Neural cell (in vitro differentiated cells): ENCODE measurements at regions not wholly inside any gene's neighbourhood (a gene's known extent, or its start where the extent isn't known, plus 50 kb on each side); places are given as distances from the start of the nearest gene placed in this dataset.

ENCODE experiments used
- EP300 ChIP-seq: fragments of 450-650 bp; conservative IDR thresholded peaks from 2 replicates; pipeline ENCODE4 v1.6.1; 2014; ENCODE audit warnings: antibody characterized with exemption, mild to moderate bottlenecking, moderate library complexity; ENCODE audit not compliant: poor library complexity, severe bottlenecking
- EZH2 ChIP-seq: fragments of 200-600, 300-800 bp; shearing (Covaris generic), sonication (generic); IDR thresholded peaks from 2 replicates; pipeline ENCODE4 v1.6.1; 2014; ENCODE audit warnings: antibody characterized with exemption, low read length, borderline replicate concordance, mild to moderate bottlenecking; ENCODE audit not compliant: insufficient read depth, poor library complexity, severe bottlenecking
- MXI1 ChIP-seq: fragments of 450-650 bp; conservative IDR thresholded peaks from 2 replicates; pipeline ENCODE4 v1.6.1; 2014; ENCODE audit warnings: antibody characterized with exemption, mild to moderate bottlenecking; ENCODE audit not compliant: poor library complexity, severe bottlenecking
- POLR2AphosphoS5 ChIP-seq: IDR thresholded peaks from 2 replicates; pipeline ENCODE4 v1.6.1; 2012
- RAD21 ChIP-seq: fragments of 450-650 bp; conservative IDR thresholded peaks from 2 replicates; pipeline ENCODE4 v1.6.1; 2014; ENCODE audit warnings: antibody characterized with exemption, mild to moderate bottlenecking, moderate library complexity
- REST ChIP-seq: IDR thresholded peaks from 2 replicates; pipeline ENCODE4 v1.6.1; 2012; ENCODE audit warnings: borderline replicate concordance
- TAF1 ChIP-seq: IDR thresholded peaks from 2 replicates; pipeline ENCODE4 v1.6.1; 2012; ENCODE audit warnings: low read depth
- TF ChIP-seq, protein P1 (sequence below): fragments of 450-650 bp; IDR thresholded peaks from 2 replicates; pipeline ENCODE4 v1.5.1; 2014; ENCODE audit warnings: antibody characterized with exemption, mild to moderate bottlenecking, moderate library complexity; ENCODE audit not compliant: poor library complexity, severe bottlenecking

DNA sequence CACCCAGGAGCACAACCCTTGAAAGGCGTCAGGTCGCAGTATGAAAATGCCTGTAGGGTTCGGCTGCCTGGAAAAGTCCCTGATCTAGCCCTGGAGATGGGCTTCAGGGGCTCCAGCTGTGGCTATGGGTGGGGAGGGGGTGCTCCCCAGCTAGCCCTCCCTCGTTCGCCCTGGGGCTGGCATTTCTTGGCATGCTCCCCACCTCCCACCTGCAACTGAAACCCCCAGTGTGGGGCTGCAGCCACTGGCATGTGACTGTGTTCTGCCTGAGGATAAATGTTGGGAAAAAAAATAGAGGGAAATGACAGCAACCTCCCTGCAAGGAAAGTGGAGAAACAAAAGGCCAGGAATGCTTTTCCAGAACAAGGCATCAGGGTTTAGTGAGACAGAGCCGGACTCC is 109.2 kb downstream of the COPS8 start:
- no peak for TF ChIP-seq POLR2AphosphoS5
- TF ChIP-seq, protein P1, sequence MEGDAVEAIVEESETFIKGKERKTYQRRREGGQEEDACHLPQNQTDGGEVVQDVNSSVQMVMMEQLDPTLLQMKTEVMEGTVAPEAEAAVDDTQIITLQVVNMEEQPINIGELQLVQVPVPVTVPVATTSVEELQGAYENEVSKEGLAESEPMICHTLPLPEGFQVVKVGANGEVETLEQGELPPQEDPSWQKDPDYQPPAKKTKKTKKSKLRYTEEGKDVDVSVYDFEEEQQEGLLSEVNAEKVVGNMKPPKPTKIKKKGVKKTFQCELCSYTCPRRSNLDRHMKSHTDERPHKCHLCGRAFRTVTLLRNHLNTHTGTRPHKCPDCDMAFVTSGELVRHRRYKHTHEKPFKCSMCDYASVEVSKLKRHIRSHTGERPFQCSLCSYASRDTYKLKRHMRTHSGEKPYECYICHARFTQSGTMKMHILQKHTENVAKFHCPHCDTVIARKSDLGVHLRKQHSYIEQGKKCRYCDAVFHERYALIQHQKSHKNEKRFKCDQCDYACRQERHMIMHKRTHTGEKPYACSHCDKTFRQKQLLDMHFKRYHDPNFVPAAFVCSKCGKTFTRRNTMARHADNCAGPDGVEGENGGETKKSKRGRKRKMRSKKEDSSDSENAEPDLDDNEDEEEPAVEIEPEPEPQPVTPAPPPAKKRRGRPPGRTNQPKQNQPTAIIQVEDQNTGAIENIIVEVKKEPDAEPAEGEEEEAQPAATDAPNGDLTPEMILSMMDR = no peak
- TF ChIP-seq EZH2 = no peak
- no peak for TF ChIP-seq EP300
- TF ChIP-seq MXI1 = no peak
- TF ChIP-seq RAD21 = no peak
- no peak for TF ChIP-seq REST
- TF ChIP-seq TAF1 = no peak
